T-helper 17 cell (primary cell): ENCODE measurements at regions not wholly inside any gene's neighbourhood (a gene's known extent, or its start where the extent isn't known, plus 50 kb on each side); places are given as distances from the start of the nearest gene placed in this dataset.

Experiments
- ATAC-seq: fragments of 150-1000 bp; cut with Tn5 transposase; 2 replicates; pipeline ENCODE4 v1.10.0; 2021; ENCODE audit warnings: mild to moderate bottlenecking, moderate library complexity
- DNase-seq, 3 donors: peaks; one replicate each; pipeline versions ENCODE4 v3.0.0 to v3.0.0-alpha.2; 2020 to 2021
- H3K9me3 ChIP-seq: one replicate; pipeline ENCODE4 v1.7.0; 2013; ENCODE audit warnings: low read length, mild to moderate bottlenecking; ENCODE audit not compliant: control insufficient read depth, poor library complexity, severe bottlenecking
- H3K27ac Mint-ChIP-seq: one replicate; pipeline ENCODE4 v1.8.0; 2022; ENCODE audit warnings: mild to moderate bottlenecking, moderate library complexity, mixed read lengths
- H3K27me3 Mint-ChIP-seq: one replicate; pipeline ENCODE4 v1.8.0; 2022; ENCODE audit warnings: mixed read lengths
- H3K36me3 Mint-ChIP-seq: one replicate; pipeline ENCODE4 v1.8.0; 2022; ENCODE audit warnings: low read depth, mixed read lengths
- H3K4me1 Mint-ChIP-seq: one replicate; pipeline ENCODE4 v1.8.0; 2022; ENCODE audit warnings: mild to moderate bottlenecking, mixed read lengths
- H3K4me3 Mint-ChIP-seq: one replicate; pipeline ENCODE4 v1.8.0; 2022; ENCODE audit warnings: mild to moderate bottlenecking, moderate library complexity, mixed read lengths

GRCh38 chr2:181157326-181157725, 176.9 kb downstream of the UBE2E3 start:
- H3K27ac Mint-ChIP-seq = no peak overlapping the region
- no peak overlapping the region for H3K4me3 Mint-ChIP-seq
- ATAC-seq (no peak), DNase-seq (no peak)
- H3K4me1 Mint-ChIP-seq = peaks cover 2% of the 10 kb centered on the region
- H3K36me3 Mint-ChIP-seq = peaks cover 2% of the 10 kb centered on the region
- no peaks in the 10 kb centered on the region for H3K27me3 Mint-ChIP-seq
- H3K9me3 ChIP-seq = peaks cover 5% of the 10 kb centered on the region

GRCh38 chr2:181158427-181158826, 178.0 kb downstream of the UBE2E3 start:
- no peak overlapping the region for H3K4me3 Mint-ChIP-seq
- no peaks in the 10 kb centered on the region for H3K4me1 Mint-ChIP-seq
- H3K27ac Mint-ChIP-seq = no peak overlapping the region
- peaks cover 2% of the 10 kb centered on the region for H3K36me3 Mint-ChIP-seq
- ATAC-seq (no peak), DNase-seq (no peak)
- H3K9me3 ChIP-seq = peaks cover 5% of the 10 kb centered on the region
- H3K27me3 Mint-ChIP-seq = no peaks in the 10 kb centered on the region

DNA sequence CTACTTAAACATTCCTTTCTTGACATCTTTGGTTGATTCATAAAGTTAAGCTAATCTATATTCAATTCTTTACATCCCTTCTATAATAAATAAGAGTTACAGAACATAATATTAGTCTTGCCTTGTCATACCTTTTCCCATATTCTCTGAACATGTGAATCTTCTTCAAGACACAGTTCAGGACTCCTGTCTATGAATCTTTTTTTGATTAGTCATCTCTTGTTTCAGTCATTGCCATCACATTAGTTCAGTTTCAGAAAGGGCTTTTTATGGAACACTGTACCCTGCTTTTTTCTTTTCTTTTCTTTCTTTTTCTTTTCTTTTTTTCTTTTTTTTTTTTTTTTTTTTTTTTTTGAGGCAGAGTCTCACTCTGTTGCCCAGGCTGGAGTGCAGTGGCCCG, 181.2 kb downstream of the UBE2E3 start:
- no peak overlapping the region for H3K4me3 Mint-ChIP-seq
- H3K4me1 Mint-ChIP-seq = peaks cover 11% of the 10 kb centered on the region
- H3K27me3 Mint-ChIP-seq = no peaks in the 10 kb centered on the region
- no peak for DNase-seq
- no peak overlapping the region for H3K27ac Mint-ChIP-seq
- peaks cover 4% of the 10 kb centered on the region for H3K36me3 Mint-ChIP-seq
- peaks cover 4% of the 10 kb centered on the region for H3K9me3 ChIP-seq
- ATAC-seq = no peak

DNA sequence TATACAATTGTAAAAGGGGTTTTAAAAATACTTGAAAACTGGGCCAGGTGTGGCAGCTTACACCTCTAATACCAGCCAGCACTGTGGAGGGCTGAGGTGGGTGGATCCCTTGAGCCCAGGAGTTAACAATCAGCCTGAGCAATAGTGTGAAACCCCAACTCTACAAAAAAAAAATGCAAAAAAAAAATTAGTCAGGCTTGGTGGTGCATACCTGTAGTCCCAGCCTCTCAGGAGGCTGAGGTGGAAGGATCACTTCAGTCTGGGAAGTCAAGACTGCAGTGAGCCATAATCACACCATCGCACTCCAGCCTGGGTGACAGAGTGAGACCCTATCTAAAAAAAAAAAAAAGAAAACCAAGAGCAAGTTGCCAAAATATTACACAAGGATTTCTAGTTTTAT, 182.7 kb downstream of the UBE2E3 start:
- ATAC-seq = peak; percentile 57
- peaks cover 4% of the 10 kb centered on the region for H3K36me3 Mint-ChIP-seq

GRCh38 chr2:181163691-181164090, 183.3 kb downstream of the UBE2E3 start:
- no peak overlapping the region for H3K4me3 Mint-ChIP-seq
- H3K9me3 ChIP-seq = peaks cover 4% of the 10 kb centered on the region
- H3K27me3 Mint-ChIP-seq = no peaks in the 10 kb centered on the region
- peaks cover 11% of the 10 kb centered on the region for H3K4me1 Mint-ChIP-seq
- ATAC-seq = no peak
- no peak for DNase-seq
- peaks cover 4% of the 10 kb centered on the region for H3K36me3 Mint-ChIP-seq
- H3K27ac Mint-ChIP-seq = peak overlapping the region; percentile 87

More for the DNA sequence above, 182.7 kb downstream of the UBE2E3 start:
- no peak overlapping the region for H3K4me3 Mint-ChIP-seq
- peaks cover 4% of the 10 kb centered on the region for H3K9me3 ChIP-seq
- no peak for DNase-seq
- peak overlapping the region; percentile 87 for H3K27ac Mint-ChIP-seq
- peaks cover 11% of the 10 kb centered on the region for H3K4me1 Mint-ChIP-seq
- no peaks in the 10 kb centered on the region for H3K27me3 Mint-ChIP-seq

- ATAC-seq = no peak
- DNase-seq = no peak
- peak overlapping the region; percentile 66 for H3K4me3 Mint-ChIP-seq
- peaks cover 11% of the 10 kb centered on the region for H3K4me1 Mint-ChIP-seq
- H3K27me3 Mint-ChIP-seq = no peaks in the 10 kb centered on the region
- peak overlapping the region; percentile 87 for H3K27ac Mint-ChIP-seq
- H3K9me3 ChIP-seq = peaks cover 4% of the 10 kb centered on the region
- H3K36me3 Mint-ChIP-seq = peaks cover 4% of the 10 kb centered on the region
Observed at GRCh38 chr2:181164699-181165098, 184.3 kb downstream of the UBE2E3 start.

DNA sequence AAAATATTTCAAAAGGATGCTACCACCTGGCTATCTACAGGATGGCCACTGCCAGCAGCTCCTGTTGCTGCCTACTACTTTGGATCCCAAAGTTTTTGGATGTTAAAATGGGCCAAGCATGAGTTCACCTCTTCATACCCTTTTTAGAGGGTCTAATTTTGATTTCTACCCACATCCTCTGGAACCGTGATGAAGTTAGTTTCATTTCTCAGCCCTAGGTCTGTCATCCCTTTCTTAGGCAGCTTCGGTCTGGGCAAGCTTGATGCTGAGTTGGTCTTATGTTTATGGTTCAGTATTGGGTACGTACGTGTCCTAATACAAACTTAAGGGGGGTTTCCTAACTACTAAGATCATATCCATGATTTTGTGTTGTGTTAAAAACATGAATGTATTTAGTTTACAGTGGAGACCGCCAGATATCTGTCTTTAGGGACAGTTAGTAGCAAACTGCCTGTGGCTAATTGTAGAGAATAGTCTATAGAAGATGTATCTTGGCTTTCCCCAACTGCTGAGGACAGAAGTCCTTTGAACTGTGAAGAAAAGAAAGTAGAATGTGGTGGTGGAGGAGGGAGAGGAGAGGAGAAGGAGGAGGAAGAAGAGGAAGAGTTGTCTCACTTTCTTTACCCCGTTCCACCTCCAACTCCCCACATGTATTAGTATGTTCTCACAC, 184.9 kb downstream of the UBE2E3 start:
- peaks cover 4% of the 10 kb centered on the region for H3K36me3 Mint-ChIP-seq
- peaks cover 15% of the 10 kb centered on the region for H3K4me1 Mint-ChIP-seq
- peak overlapping the region; percentile 87 for H3K27ac Mint-ChIP-seq
- peaks cover 4% of the 10 kb centered on the region for H3K9me3 ChIP-seq
- no peak for DNase-seq
- peak overlapping the region; percentile 66 for H3K4me3 Mint-ChIP-seq
- peak; percentile 82 for ATAC-seq
- no peaks in the 10 kb centered on the region for H3K27me3 Mint-ChIP-seq

DNA sequence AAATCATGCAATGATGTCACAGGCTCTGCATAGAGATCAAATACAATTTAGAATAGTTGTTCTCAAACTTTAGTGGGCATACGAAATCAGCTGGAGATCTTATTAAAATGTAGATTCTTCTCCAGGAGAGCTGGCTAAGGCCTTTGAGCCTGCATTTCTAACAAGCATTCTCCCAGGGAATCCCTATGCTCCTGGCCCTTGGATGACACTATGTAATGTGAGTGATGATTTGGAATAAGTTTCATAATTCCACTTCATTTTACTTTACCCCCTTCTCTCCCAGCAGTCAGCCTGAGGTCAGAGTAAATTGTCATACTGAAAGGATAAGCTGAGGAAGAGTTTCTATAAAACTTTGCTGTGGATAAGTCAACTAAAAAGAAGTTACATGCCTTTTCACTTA, 189.1 kb downstream of the UBE2E3 start:
- Mint-ChIP-seq H3K36me3 (peaks cover 2% of the 10 kb centered on the region), H3K4me1 (peaks cover 12% of the 10 kb centered on the region), H3K27me3 (no peaks in the 10 kb centered on the region), H3K27ac (peak overlapping the region; percentile 68), H3K4me3 (no peak overlapping the region)
- ATAC-seq = no peak
- H3K9me3 ChIP-seq = peaks cover 4% of the 10 kb centered on the region
- DNase-seq = no peak

GRCh38 chr2:181170256-181170655, 189.9 kb downstream of the UBE2E3 start:
- H3K9me3 ChIP-seq = peaks cover 4% of the 10 kb centered on the region
- H3K4me3 Mint-ChIP-seq = no peak overlapping the region
- DNase-seq (no peak), ATAC-seq (peak; percentile 65)
- peaks cover 2% of the 10 kb centered on the region for H3K36me3 Mint-ChIP-seq
- peak overlapping the region; percentile 68 for H3K27ac Mint-ChIP-seq
- H3K27me3 Mint-ChIP-seq = no peaks in the 10 kb centered on the region
- H3K4me1 Mint-ChIP-seq = peaks cover 9% of the 10 kb centered on the region

- ATAC-seq (no peak), DNase-seq (no peak)
- Mint-ChIP-seq H3K27me3 (no peaks in the 10 kb centered on the region), H3K4me1 (peaks cover 4% of the 10 kb centered on the region), H3K4me3 (no peak overlapping the region), H3K36me3 (no peaks in the 10 kb centered on the region), H3K27ac (no peak overlapping the region)
- H3K9me3 ChIP-seq = no peaks in the 10 kb centered on the region
Observed at GRCh38 chr2:181172676-181173075, 192.3 kb downstream of the UBE2E3 start.

- peaks cover 8% of the 10 kb centered on the region for H3K4me1 Mint-ChIP-seq
- peak overlapping the region; percentile 33 for H3K4me3 Mint-ChIP-seq
- no peaks in the 10 kb centered on the region for H3K9me3 ChIP-seq
- no peak for DNase-seq
- no peak for ATAC-seq
- peak overlapping the region; percentile 2 for H3K27ac Mint-ChIP-seq
- no peaks in the 10 kb centered on the region for H3K27me3 Mint-ChIP-seq
- peaks cover 4% of the 10 kb centered on the region for H3K36me3 Mint-ChIP-seq
Observed at GRCh38 chr2:181174611-181175580, 194.5 kb downstream of the UBE2E3 start.

GRCh38 chr2:181176540-181176939, 196.1 kb downstream of the UBE2E3 start:
- Mint-ChIP-seq H3K4me3 (no peak overlapping the region), H3K36me3 (peaks cover 4% of the 10 kb centered on the region)

GRCh38 chr2:181177376-181177775, 197.0 kb downstream of the UBE2E3 start:
- Mint-ChIP-seq H3K27ac (peak overlapping the region; percentile 61), H3K4me1 (peaks cover 4% of the 10 kb centered on the region)

More at GRCh38 chr2:181176540-181176939, 196.1 kb downstream of the UBE2E3 start:
- peaks cover 4% of the 10 kb centered on the region for H3K4me1 Mint-ChIP-seq
- no peaks in the 10 kb centered on the region for H3K27me3 Mint-ChIP-seq
- no peak for ATAC-seq
- H3K9me3 ChIP-seq = no peaks in the 10 kb centered on the region
- DNase-seq = no peak
- peak overlapping the region; percentile 61 for H3K27ac Mint-ChIP-seq

More at GRCh38 chr2:181177376-181177775, 197.0 kb downstream of the UBE2E3 start:
- Mint-ChIP-seq H3K4me3 (no peak overlapping the region), H3K36me3 (peaks cover 4% of the 10 kb centered on the region), H3K27me3 (no peaks in the 10 kb centered on the region)
- no peaks in the 10 kb centered on the region for H3K9me3 ChIP-seq
- ATAC-seq (no peak), DNase-seq (no peak)
